SK-N-SH (cell line): ENCODE measurements at regions not wholly inside any gene's neighbourhood (a gene's known extent, or its start where the extent isn't known, plus 50 kb on each side); places are given as distances from the start of the nearest gene placed in this dataset.

Experiments
- EZH2phosphoT487 ChIP-seq: fragments of 200-600 bp; sonication (generic); IDR thresholded peaks from 2 replicates; pipeline ENCODE4 v1.6.1; 2017; ENCODE audit warnings: low read depth, mixed run types, mild to moderate bottlenecking, antibody characterized with exemption, moderate library complexity, borderline replicate concordance
- GABPA ChIP-seq: IDR thresholded peaks from 2 replicates; pipeline ENCODE4 v1.4.0; 2012; ENCODE audit warnings: low read depth, mild to moderate bottlenecking
- JUND ChIP-seq: IDR thresholded peaks from 2 replicates; pipeline ENCODE4 v1.4.0; 2012
- MEF2A ChIP-seq: IDR thresholded peaks from 2 replicates; pipeline ENCODE4 v1.4.0; 2012; ENCODE audit warnings: low read depth, borderline replicate concordance
- POLR2AphosphoS5 ChIP-seq: IDR thresholded peaks from 2 replicates; pipeline ENCODE4 v1.6.1; 2012; ENCODE audit warnings: low read depth, low read length
- RAD21 ChIP-seq: IDR thresholded peaks from 2 replicates; pipeline ENCODE4 v1.6.1; 2012; ENCODE audit warnings: mild to moderate bottlenecking, low read length
- TF ChIP-seq, protein P1 (sequence below): fragments of 200-600 bp; sonication (generic); IDR thresholded peaks from 2 replicates; pipeline ENCODE4 v1.6.1; 2017; ENCODE audit warnings: antibody characterized with exemption, mild to moderate bottlenecking, moderate library complexity
- TF ChIP-seq, protein P2 (sequence below): fragments of 150-350 bp; IDR thresholded peaks from 2 replicates; pipeline ENCODE4 v1.6.1; 2016; ENCODE audit warnings: mild to moderate bottlenecking, low read depth, low read length
- TF ChIP-seq, protein P3 (sequence below): IDR thresholded peaks from 2 replicates; pipeline ENCODE4 v1.4.0; 2012; ENCODE audit warnings: low read depth, borderline replicate concordance
- TF ChIP-seq, protein P4 (sequence below): IDR thresholded peaks from 2 replicates; pipeline ENCODE4 v1.4.0; 2012; ENCODE audit warnings: low read depth
- TF ChIP-seq, protein P5 (sequence below): IDR thresholded peaks from 2 replicates; pipeline ENCODE4 v1.6.1; 2012; ENCODE audit warnings: mild to moderate bottlenecking, low read depth, low read length, moderate library complexity

DNA sequence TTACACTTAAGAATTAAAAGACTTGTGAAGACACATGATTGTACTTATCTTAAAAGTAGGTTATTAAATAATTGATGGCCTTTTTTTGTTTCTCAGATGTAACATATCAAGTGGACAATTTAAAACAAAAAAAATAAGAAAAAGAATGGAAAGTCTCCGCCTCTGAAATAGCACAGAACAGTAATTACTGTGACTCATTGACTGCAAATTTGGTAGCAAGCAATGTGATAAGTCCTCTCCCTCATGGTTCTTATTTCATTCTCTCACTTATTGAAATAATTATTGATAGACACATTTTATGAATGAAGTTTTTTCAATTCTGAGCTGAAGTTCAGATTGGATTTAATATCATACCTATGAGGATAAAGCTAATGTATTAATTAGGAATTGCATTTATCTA, 717.9 kb upstream of the LUZP2 start:
- TF ChIP-seq, protein P1, sequence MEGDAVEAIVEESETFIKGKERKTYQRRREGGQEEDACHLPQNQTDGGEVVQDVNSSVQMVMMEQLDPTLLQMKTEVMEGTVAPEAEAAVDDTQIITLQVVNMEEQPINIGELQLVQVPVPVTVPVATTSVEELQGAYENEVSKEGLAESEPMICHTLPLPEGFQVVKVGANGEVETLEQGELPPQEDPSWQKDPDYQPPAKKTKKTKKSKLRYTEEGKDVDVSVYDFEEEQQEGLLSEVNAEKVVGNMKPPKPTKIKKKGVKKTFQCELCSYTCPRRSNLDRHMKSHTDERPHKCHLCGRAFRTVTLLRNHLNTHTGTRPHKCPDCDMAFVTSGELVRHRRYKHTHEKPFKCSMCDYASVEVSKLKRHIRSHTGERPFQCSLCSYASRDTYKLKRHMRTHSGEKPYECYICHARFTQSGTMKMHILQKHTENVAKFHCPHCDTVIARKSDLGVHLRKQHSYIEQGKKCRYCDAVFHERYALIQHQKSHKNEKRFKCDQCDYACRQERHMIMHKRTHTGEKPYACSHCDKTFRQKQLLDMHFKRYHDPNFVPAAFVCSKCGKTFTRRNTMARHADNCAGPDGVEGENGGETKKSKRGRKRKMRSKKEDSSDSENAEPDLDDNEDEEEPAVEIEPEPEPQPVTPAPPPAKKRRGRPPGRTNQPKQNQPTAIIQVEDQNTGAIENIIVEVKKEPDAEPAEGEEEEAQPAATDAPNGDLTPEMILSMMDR, result no peak
- TF ChIP-seq RAD21, result no peak
- no peak for TF ChIP-seq EZH2phosphoT487
- no peak for TF ChIP-seq GABPA
- TF ChIP-seq JUND, result no peak
- no peak for TF ChIP-seq MEF2A
- TF ChIP-seq, protein P2, sequence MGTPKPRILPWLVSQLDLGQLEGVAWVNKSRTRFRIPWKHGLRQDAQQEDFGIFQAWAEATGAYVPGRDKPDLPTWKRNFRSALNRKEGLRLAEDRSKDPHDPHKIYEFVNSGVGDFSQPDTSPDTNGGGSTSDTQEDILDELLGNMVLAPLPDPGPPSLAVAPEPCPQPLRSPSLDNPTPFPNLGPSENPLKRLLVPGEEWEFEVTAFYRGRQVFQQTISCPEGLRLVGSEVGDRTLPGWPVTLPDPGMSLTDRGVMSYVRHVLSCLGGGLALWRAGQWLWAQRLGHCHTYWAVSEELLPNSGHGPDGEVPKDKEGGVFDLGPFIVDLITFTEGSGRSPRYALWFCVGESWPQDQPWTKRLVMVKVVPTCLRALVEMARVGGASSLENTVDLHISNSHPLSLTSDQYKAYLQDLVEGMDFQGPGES, result no peak
- TF ChIP-seq, protein P3, sequence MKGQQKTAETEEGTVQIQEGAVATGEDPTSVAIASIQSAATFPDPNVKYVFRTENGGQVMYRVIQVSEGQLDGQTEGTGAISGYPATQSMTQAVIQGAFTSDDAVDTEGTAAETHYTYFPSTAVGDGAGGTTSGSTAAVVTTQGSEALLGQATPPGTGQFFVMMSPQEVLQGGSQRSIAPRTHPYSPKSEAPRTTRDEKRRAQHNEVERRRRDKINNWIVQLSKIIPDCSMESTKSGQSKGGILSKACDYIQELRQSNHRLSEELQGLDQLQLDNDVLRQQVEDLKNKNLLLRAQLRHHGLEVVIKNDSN, result no peak
- no peak for TF ChIP-seq POLR2AphosphoS5
- TF ChIP-seq, protein P4, sequence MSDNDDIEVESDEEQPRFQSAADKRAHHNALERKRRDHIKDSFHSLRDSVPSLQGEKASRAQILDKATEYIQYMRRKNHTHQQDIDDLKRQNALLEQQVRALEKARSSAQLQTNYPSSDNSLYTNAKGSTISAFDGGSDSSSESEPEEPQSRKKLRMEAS, result no peak
- TF ChIP-seq, protein P5, sequence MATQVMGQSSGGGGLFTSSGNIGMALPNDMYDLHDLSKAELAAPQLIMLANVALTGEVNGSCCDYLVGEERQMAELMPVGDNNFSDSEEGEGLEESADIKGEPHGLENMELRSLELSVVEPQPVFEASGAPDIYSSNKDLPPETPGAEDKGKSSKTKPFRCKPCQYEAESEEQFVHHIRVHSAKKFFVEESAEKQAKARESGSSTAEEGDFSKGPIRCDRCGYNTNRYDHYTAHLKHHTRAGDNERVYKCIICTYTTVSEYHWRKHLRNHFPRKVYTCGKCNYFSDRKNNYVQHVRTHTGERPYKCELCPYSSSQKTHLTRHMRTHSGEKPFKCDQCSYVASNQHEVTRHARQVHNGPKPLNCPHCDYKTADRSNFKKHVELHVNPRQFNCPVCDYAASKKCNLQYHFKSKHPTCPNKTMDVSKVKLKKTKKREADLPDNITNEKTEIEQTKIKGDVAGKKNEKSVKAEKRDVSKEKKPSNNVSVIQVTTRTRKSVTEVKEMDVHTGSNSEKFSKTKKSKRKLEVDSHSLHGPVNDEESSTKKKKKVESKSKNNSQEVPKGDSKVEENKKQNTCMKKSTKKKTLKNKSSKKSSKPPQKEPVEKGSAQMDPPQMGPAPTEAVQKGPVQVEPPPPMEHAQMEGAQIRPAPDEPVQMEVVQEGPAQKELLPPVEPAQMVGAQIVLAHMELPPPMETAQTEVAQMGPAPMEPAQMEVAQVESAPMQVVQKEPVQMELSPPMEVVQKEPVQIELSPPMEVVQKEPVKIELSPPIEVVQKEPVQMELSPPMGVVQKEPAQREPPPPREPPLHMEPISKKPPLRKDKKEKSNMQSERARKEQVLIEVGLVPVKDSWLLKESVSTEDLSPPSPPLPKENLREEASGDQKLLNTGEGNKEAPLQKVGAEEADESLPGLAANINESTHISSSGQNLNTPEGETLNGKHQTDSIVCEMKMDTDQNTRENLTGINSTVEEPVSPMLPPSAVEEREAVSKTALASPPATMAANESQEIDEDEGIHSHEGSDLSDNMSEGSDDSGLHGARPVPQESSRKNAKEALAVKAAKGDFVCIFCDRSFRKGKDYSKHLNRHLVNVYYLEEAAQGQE, result no peak
